BLaER1 treated with 17β-estradiol and CSF1 and Interleukin-3, amounts not matched to agents 10 nM and 100 nM (cell line): ENCODE measurements at regions not wholly inside any gene's neighbourhood (a gene's known extent, or its start where the extent isn't known, plus 50 kb on each side); places are given as distances from the start of the nearest gene placed in this dataset.

ENCODE experiments used
- H3K27ac ChIP-seq, 11 experiments: shearing (Covaris generic); formaldehyde crosslinking; 2 replicates each; pipeline ENCODE4 v1.8.1; 2022
- H3K27me3 ChIP-seq, 11 experiments: shearing (Covaris generic); formaldehyde crosslinking; 2 replicates each; pipeline ENCODE4 v1.8.1; 2022
- H3K36me3 ChIP-seq, 11 experiments: shearing (Covaris generic); formaldehyde crosslinking; 2 replicates each; pipeline ENCODE4 v1.8.1; 2022
- H3K4me1 ChIP-seq, 10 experiments: shearing (Covaris generic); formaldehyde crosslinking; 2 replicates each; pipeline ENCODE4 v1.8.1; 2022
- H3K4me2 ChIP-seq, 11 experiments: shearing (Covaris generic); formaldehyde crosslinking; 2 replicates each; pipeline ENCODE4 v1.8.1; 2022
- H3K4me3 ChIP-seq, 10 experiments: shearing (Covaris generic); formaldehyde crosslinking; 2 replicates each; pipeline ENCODE4 v1.8.1; 2022
- H3K9ac ChIP-seq, 11 experiments: shearing (Covaris generic); formaldehyde crosslinking; 2 replicates each; pipeline ENCODE4 v1.8.1; 2022
- H3K9me3 ChIP-seq, 11 experiments: shearing (Covaris generic); formaldehyde crosslinking; replicated peaks in 1 of 11; 2 replicates each; pipeline ENCODE4 v1.8.1; 2022
- H4K20me1 ChIP-seq, 11 experiments: shearing (Covaris generic); formaldehyde crosslinking; 2 replicates each; pipeline ENCODE4 v1.8.1; 2022
- Cebpa-rat ChIP-seq, 11 experiments: shearing (Covaris generic); IDR thresholded peaks; 2 replicates each; pipeline ENCODE4 v1.8.1; 2022

- no peak overlapping the region for H3K4me2 ChIP-seq
- no peak overlapping the region for H3K27ac ChIP-seq
- no peaks in the 10 kb centered on the region for H3K4me1 ChIP-seq
- H3K36me3 ChIP-seq = no peaks in the 10 kb centered on the region
- no peak for TF ChIP-seq Cebpa-rat (IDR thresholded peaks at IDR 0.05)
- H3K9me3 ChIP-seq = no peaks in the 10 kb centered on the region
- H3K27me3 ChIP-seq = no peaks in the 10 kb centered on the region
- no peak overlapping the region for H3K9ac ChIP-seq
- no peak overlapping the region for H3K4me3 ChIP-seq
- H4K20me1 ChIP-seq = no peaks in the 10 kb centered on the region
Observed at GRCh38 chr15:60183366-60183765, 179.3 kb downstream of the FOXB1 start.

DNA sequence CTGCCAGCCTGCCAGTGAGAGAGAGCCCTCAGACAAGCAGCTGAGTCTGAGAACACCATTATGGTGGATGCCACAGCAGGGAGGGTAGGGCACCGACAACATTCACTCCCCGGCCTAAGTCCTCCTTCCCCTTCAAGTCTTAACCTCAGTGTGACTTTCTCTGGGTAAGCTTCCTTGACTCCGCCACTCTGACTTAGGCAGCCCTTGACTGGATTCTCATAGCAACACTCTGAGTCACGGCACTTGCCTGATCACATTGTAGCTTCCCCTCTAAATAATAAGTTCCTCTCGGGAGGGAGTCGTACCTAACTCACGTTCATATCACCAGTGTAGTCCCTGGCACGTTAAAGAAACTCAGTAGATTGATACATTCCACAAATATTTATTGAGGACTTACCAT is 180.5 kb downstream of the FOXB1 start:
- Histone ChIP-seq H3K27me3 (no peaks in the 10 kb centered on the region), H3K36me3 (no peaks in the 10 kb centered on the region), H3K9me3 (no peaks in the 10 kb centered on the region), H3K9ac (no peak overlapping the region), H3K4me3 (no peak overlapping the region), H4K20me1 (no peaks in the 10 kb centered on the region), H3K4me2 (no peak overlapping the region), H3K27ac (no peak overlapping the region), H3K4me1 (no peaks in the 10 kb centered on the region)
- no peak for TF ChIP-seq Cebpa-rat (IDR thresholded peaks at IDR 0.05)

GRCh38 chr15:60191016-60191415 is 186.9 kb downstream of the FOXB1 start:
- Histone ChIP-seq H3K4me3 (no peak overlapping the region), H4K20me1 (no peaks in the 10 kb centered on the region), H3K9me3 (no peaks in the 10 kb centered on the region), H3K4me2 (no peak overlapping the region), H3K4me1 (0 out of 20 replicates have a peak, but pooled peaks cover 0 to 3% (median 0%) of the 10 kb centered on the region in 10 experiments), H3K36me3 (no peaks in the 10 kb centered on the region), H3K27me3 (no peaks in the 10 kb centered on the region), H3K9ac (no peak overlapping the region), H3K27ac (no peak overlapping the region)
- TF ChIP-seq Cebpa-rat (IDR thresholded peaks at IDR 0.05) = no peak

GRCh38 chr15:60191821-60192220 is 187.7 kb downstream of the FOXB1 start:
- H3K27me3 ChIP-seq = no peaks in the 10 kb centered on the region
- 0 out of 20 replicates have a peak, but pooled peaks cover 0 to 3% (median 0%) of the 10 kb centered on the region in 10 experiments for H3K4me1 ChIP-seq
- H3K36me3 ChIP-seq = no peaks in the 10 kb centered on the region
- H3K9ac ChIP-seq = no peak overlapping the region
- H3K9me3 ChIP-seq = no peaks in the 10 kb centered on the region
- no peak for TF ChIP-seq Cebpa-rat (IDR thresholded peaks at IDR 0.05)
- H3K4me2 ChIP-seq = no peak overlapping the region
- no peaks in the 10 kb centered on the region for H4K20me1 ChIP-seq
- H3K4me3 ChIP-seq = no peak overlapping the region
- H3K27ac ChIP-seq = no peak overlapping the region

DNA sequence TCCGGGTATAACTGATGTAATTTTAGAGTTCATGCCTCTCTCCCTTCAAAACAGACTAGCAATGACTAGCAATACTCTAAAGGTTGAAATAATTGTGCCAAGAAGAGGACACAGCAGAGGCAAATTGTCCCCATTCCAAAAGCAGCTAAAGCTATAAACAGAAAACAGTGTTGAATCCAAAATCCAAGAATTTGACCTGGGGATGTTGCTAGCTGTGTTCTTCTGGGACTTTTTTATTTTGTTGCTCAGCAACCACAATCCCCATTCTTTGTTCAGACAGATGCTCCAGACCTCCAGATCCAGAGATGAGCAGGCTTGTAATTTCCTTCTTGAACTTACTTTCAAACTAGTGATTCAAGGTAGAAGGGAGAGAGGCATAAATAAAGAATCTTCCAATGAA is 191.5 kb downstream of the FOXB1 start:
- H3K36me3 ChIP-seq = no peaks in the 10 kb centered on the region
- no peak overlapping the region for H3K4me2 ChIP-seq
- H3K27ac ChIP-seq = no peak overlapping the region
- no peak for TF ChIP-seq Cebpa-rat (IDR thresholded peaks at IDR 0.05)
- no peaks in the 10 kb centered on the region for H4K20me1 ChIP-seq
- 0 out of 20 replicates have a peak, but pooled peaks cover 0 to 3% (median 0%) of the 10 kb centered on the region in 10 experiments for H3K4me1 ChIP-seq
- H3K27me3 ChIP-seq = no peaks in the 10 kb centered on the region
- H3K4me3 ChIP-seq = no peak overlapping the region
- H3K9ac ChIP-seq = no peak overlapping the region
- no peaks in the 10 kb centered on the region for H3K9me3 ChIP-seq

GRCh38 chr15:60204131-60204885 is 193.5 kb downstream of the ANXA2 start:
- no peak overlapping the region for H3K27ac ChIP-seq
- H3K9ac ChIP-seq = no peak overlapping the region
- H3K4me1 ChIP-seq = no peaks in the 10 kb centered on the region
- H3K4me2 ChIP-seq = no peak overlapping the region
- H3K27me3 ChIP-seq = no peaks in the 10 kb centered on the region
- no peak for TF ChIP-seq Cebpa-rat (IDR thresholded peaks at IDR 0.05)
- no peaks in the 10 kb centered on the region; a peak in 1 of 22 replicates for H4K20me1 ChIP-seq
- H3K4me3 ChIP-seq = no peak overlapping the region
- H3K36me3 ChIP-seq = no peaks in the 10 kb centered on the region
- no peaks in the 10 kb centered on the region for H3K9me3 ChIP-seq

- Histone ChIP-seq H4K20me1 (no peaks in the 10 kb centered on the region; a peak in 1 of 22 replicates), H3K9me3 (no peaks in the 10 kb centered on the region), H3K9ac (no peak overlapping the region), H3K27ac (no peak overlapping the region), H3K4me1 (no peaks in the 10 kb centered on the region), H3K27me3 (no peaks in the 10 kb centered on the region), H3K36me3 (no peaks in the 10 kb centered on the region), H3K4me3 (no peak overlapping the region), H3K4me2 (no peak overlapping the region)
- no peak for TF ChIP-seq Cebpa-rat (IDR thresholded peaks at IDR 0.05)
Observed at GRCh38 chr15:60208709-60209108, 189.1 kb downstream of the ANXA2 start.

DNA sequence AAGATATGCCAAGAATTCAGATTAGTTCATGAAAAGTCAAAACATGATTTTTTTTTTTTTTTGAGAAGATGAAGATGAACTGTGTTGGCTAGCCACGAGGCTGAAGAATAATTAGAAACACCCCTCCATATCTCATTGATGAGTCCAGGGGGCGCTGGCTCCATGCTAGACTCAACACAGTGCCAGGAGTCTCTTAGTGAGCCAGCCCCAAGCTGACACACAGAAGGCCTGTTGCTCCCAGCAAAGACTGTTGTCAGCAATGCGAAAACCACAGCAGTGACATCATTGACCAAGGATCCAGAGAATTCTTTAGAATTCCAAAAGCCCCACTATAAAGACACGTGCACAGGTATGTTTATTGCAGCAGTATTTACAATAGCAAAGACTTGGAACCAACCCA is 185.2 kb downstream of the ANXA2 start:
- Histone ChIP-seq H3K9me3 (no peaks in the 10 kb centered on the region), H3K4me1 (no peaks in the 10 kb centered on the region), H3K4me3 (no peak overlapping the region), H4K20me1 (no peaks in the 10 kb centered on the region; a peak in 1 of 22 replicates), H3K4me2 (no peak overlapping the region), H3K9ac (no peak overlapping the region), H3K27ac (no peak overlapping the region), H3K36me3 (no peaks in the 10 kb centered on the region), H3K27me3 (no peaks in the 10 kb centered on the region)
- TF ChIP-seq Cebpa-rat (IDR thresholded peaks at IDR 0.05) = no peak

- Histone ChIP-seq H3K27me3 (no peaks in the 10 kb centered on the region), H3K4me3 (no peak overlapping the region), H4K20me1 (no peaks in the 10 kb centered on the region; a peak in 1 of 22 replicates), H3K27ac (no peak overlapping the region), H3K4me2 (no peak overlapping the region), H3K9me3 (no peaks in the 10 kb centered on the region), H3K36me3 (no peaks in the 10 kb centered on the region), H3K9ac (no peak overlapping the region), H3K4me1 (no peaks in the 10 kb centered on the region)
- TF ChIP-seq Cebpa-rat (IDR thresholded peaks at IDR 0.05) = no peak
Observed at GRCh38 chr15:60213377-60214000, 184.3 kb downstream of the ANXA2 start.

DNA sequence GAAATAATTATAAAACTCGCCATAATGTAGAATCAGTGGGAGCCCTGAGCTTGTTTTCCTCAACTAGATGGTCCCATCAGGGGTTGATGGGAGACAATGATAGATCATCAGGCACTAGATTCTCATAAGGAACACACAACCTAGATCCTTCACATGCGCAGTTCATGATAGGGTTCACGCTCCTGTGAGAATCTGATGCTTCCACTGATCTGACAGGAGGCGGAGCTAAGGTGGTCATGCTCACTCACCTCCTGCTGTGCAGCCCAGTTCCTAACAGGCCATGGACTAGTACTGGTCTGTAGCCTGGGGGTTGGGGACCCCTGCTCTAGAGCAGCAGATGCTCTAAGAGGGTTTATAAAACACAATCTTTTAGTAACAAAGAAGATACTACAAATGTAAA is 183.6 kb downstream of the ANXA2 start:
- TF ChIP-seq Cebpa-rat (IDR thresholded peaks at IDR 0.05) = no peak
- Histone ChIP-seq H3K4me3 (no peak overlapping the region), H3K36me3 (no peaks in the 10 kb centered on the region), H3K4me2 (no peak overlapping the region), H4K20me1 (no peaks in the 10 kb centered on the region; a peak in 1 of 22 replicates), H3K9ac (no peak overlapping the region), H3K27me3 (no peaks in the 10 kb centered on the region), H3K27ac (no peak overlapping the region), H3K4me1 (no peaks in the 10 kb centered on the region), H3K9me3 (no peaks in the 10 kb centered on the region)
